ENCODE measurements at regions not wholly inside any gene's neighbourhood (a gene's known extent, or its start where the extent isn't known, plus 50 kb on each side); places are given as distances from the start of the nearest gene placed in this dataset.

GRCh38 chr21:35138665-35139381, 89.7 kb upstream of the RUNX1 start:
- TF ChIP-seq CTCF (IDR thresholded peaks at IDR 0.05) (no peak), POLR2A (IDR thresholded peaks at IDR 0.05) (no peak)
- H3K4me3 ChIP-seq (ENCODE audit: low read depth, poor library complexity, severe bottlenecking) = no peak overlapping the region
- DNase-seq (ENCODE audit: low spot score in 2 of 2) = no peak
- 66 to 72% methylated on average over 12 of the region's 12 CpGs for WGBS, 2 donors
- intact Hi-C loops (cut with DNase I; ENCODE audit: low total_unique reads) = no loop called here

- WGBS, 2 donors = 40 to 53% methylated on average over 1 of the region's 1 CpG
- DNase-seq (ENCODE audit: low spot score in 2 of 2) = no peak
- intact Hi-C loops (cut with DNase I; ENCODE audit: low total_unique reads) = no loop called here
- TF ChIP-seq CTCF (IDR thresholded peaks at IDR 0.05) (no peak), POLR2A (IDR thresholded peaks at IDR 0.05) (no peak)
- no peak overlapping the region for H3K4me3 ChIP-seq (ENCODE audit: low read depth, poor library complexity, severe bottlenecking)
These were observed 87.6 kb upstream of the RUNX1 start for GRCh38 chr21:35136586-35137219.

GRCh38 chr21:35136106-35136505, 87.0 kb upstream of the RUNX1 start:
- intact Hi-C loops (cut with DNase I; ENCODE audit: low total_unique reads) = no loop called here
- no peak for DNase-seq (ENCODE audit: low spot score in 2 of 2)
- WGBS, 2 donors = 76 to 81% methylated on average over 3 of the region's 3 CpGs
- no peak overlapping the region for H3K4me3 ChIP-seq (ENCODE audit: low read depth, poor library complexity, severe bottlenecking)
- no peak for TF ChIP-seq POLR2A (IDR thresholded peaks at IDR 0.05)
- no peak for TF ChIP-seq CTCF (IDR thresholded peaks at IDR 0.05)

GRCh38 chr21:35135481-35135880, 86.4 kb upstream of the RUNX1 start:
- no peak for TF ChIP-seq CTCF (IDR thresholded peaks at IDR 0.05)
- no peak for TF ChIP-seq POLR2A (IDR thresholded peaks at IDR 0.05)
- 81 to 85% methylated on average over 7 of the region's 7 CpGs for WGBS, 2 donors
- no peak for DNase-seq (ENCODE audit: low spot score in 2 of 2)
- intact Hi-C loops (cut with DNase I; ENCODE audit: low total_unique reads) = no loop called here
- no peak overlapping the region for H3K4me3 ChIP-seq (ENCODE audit: low read depth, poor library complexity, severe bottlenecking)

- 74 to 80% methylated on average over 2 of the region's 2 CpGs for WGBS, 2 donors
- no peak for TF ChIP-seq POLR2A (IDR thresholded peaks at IDR 0.05)
- no peak for TF ChIP-seq CTCF (IDR thresholded peaks at IDR 0.05)
- DNase-seq (ENCODE audit: low spot score in 2 of 2) = no peak
- no peak overlapping the region for H3K4me3 ChIP-seq (ENCODE audit: low read depth, poor library complexity, severe bottlenecking)
- intact Hi-C loops (cut with DNase I; ENCODE audit: low total_unique reads) = no loop called here
These were observed 85.2 kb upstream of the RUNX1 start for GRCh38 chr21:35134309-35134708.
